Tibial nerve (tissue), 4 donors: ENCODE measurements at regions not wholly inside any gene's neighbourhood (a gene's known extent, or its start where the extent isn't known, plus 50 kb on each side); places are given as distances from the start of the nearest gene placed in this dataset.

ENCODE experiments used
- CTCF ChIP-seq, 5 experiments: fragments of 200-600 bp in 3 of 5; fragments of 450-650 bp in 2 of 5; sonication (generic) in 3 of 5; IDR thresholded peaks; one replicate each; pipeline ENCODE4 v1.5.1; 2016 to 2019; ENCODE audit warnings: antibody characterized with exemption in 5 of 5, mild to moderate bottlenecking in 3 of 5, moderate library complexity in 2 of 5
- EP300 ChIP-seq, 2 donors: sonication (generic); formaldehyde crosslinking; IDR thresholded peaks; one replicate each; pipeline ENCODE4 v1.6.1; 2017; ENCODE audit warnings: antibody characterized with exemption in 2 of 2, mild to moderate bottlenecking in 1 of 2
- POLR2A ChIP-seq, 2 donors: fragments of 450-650 bp; IDR thresholded peaks; one replicate each; pipeline ENCODE4 v1.6.1; 2017; ENCODE audit warnings: antibody characterized with exemption in 2 of 2, mild to moderate bottlenecking in 2 of 2, moderate library complexity in 2 of 2

- no peak for TF ChIP-seq POLR2A (IDR thresholded peaks at IDR 0.05)
- TF ChIP-seq CTCF (IDR thresholded peaks at IDR 0.05) = no peak
- no peak for TF ChIP-seq EP300 (IDR thresholded peaks at IDR 0.05)
Measured at GRCh38 chr18:76567835-76568445, 72.9 kb upstream of the ZNF516 start.
